PFSK-1 (cell line): ENCODE measurements at regions not wholly inside any gene's neighbourhood (a gene's known extent, or its start where the extent isn't known, plus 50 kb on each side); places are given as distances from the start of the nearest gene placed in this dataset.

Experiments used
- FOXP2 ChIP-seq: optimal IDR thresholded peaks from 2 replicates; pipeline ENCODE3; 2011; ENCODE audit warnings: borderline replicate concordance, control low read depth, inconsistent platforms; ENCODE audit not compliant: insufficient read depth; ENCODE audit errors: extremely low read length, extremely low read depth
- POLR2AphosphoS5 ChIP-seq: IDR thresholded peaks from 2 replicates; pipeline ENCODE4 v1.6.1; 2012; ENCODE audit warnings: low read depth, mild to moderate bottlenecking, control low read depth, low read length, moderate library complexity
- SIN3A ChIP-seq: IDR thresholded peaks from 2 replicates; pipeline ENCODE4 v1.6.1; 2012; ENCODE audit warnings: mild to moderate bottlenecking, low read length, moderate library complexity, borderline replicate concordance; ENCODE audit not compliant: insufficient read depth
- TAF1 ChIP-seq: IDR thresholded peaks from 2 replicates; pipeline ENCODE4 v1.6.1; 2012; ENCODE audit warnings: low read length, control low read depth, borderline replicate concordance; ENCODE audit not compliant: insufficient read depth
- TF ChIP-seq, protein P1 (sequence below), 2 experiments: IDR thresholded peaks; 2 replicates each; pipeline versions ENCODE4 v1.6.1 to v1.8.0; 2011 to 2012; ENCODE audit warnings: low read depth in 2 of 2, low read length in 2 of 2, control low read depth in 1 of 2, inconsistent platforms in 1 of 2, mild to moderate bottlenecking in 1 of 2, moderate library complexity in 1 of 2; ENCODE audit not compliant: insufficient read depth in 1 of 2

DNA sequence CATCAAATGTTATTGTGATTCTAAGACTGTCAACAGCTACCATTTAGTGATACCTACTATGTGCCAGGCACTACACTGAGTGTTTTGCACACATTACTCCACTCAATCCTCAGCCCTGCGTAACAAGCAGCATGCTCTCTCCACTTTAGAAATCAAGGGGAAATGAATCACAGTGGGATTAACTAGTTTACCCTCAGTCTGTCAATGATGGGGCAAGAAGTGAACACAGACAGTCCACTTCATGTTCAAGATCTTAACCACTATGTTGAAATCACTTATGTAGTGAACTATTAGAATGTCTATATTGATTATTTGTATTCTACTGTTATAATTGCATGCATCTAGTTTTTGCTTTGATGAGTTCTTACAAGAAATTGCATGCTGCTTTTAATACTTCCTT, 165.3 kb downstream of the LTN1 start:
- TF ChIP-seq SIN3A: no peak
- no peak for TF ChIP-seq FOXP2
- TF ChIP-seq TAF1: no peak
- TF ChIP-seq POLR2AphosphoS5: no peak
- TF ChIP-seq, protein P1, sequence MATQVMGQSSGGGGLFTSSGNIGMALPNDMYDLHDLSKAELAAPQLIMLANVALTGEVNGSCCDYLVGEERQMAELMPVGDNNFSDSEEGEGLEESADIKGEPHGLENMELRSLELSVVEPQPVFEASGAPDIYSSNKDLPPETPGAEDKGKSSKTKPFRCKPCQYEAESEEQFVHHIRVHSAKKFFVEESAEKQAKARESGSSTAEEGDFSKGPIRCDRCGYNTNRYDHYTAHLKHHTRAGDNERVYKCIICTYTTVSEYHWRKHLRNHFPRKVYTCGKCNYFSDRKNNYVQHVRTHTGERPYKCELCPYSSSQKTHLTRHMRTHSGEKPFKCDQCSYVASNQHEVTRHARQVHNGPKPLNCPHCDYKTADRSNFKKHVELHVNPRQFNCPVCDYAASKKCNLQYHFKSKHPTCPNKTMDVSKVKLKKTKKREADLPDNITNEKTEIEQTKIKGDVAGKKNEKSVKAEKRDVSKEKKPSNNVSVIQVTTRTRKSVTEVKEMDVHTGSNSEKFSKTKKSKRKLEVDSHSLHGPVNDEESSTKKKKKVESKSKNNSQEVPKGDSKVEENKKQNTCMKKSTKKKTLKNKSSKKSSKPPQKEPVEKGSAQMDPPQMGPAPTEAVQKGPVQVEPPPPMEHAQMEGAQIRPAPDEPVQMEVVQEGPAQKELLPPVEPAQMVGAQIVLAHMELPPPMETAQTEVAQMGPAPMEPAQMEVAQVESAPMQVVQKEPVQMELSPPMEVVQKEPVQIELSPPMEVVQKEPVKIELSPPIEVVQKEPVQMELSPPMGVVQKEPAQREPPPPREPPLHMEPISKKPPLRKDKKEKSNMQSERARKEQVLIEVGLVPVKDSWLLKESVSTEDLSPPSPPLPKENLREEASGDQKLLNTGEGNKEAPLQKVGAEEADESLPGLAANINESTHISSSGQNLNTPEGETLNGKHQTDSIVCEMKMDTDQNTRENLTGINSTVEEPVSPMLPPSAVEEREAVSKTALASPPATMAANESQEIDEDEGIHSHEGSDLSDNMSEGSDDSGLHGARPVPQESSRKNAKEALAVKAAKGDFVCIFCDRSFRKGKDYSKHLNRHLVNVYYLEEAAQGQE (IDR thresholded peaks at IDR 0.05; ENCODE audit: insufficient read depth in 1 of 2, low read depth in 2 of 2, low read length in 2 of 2): no peak

DNA sequence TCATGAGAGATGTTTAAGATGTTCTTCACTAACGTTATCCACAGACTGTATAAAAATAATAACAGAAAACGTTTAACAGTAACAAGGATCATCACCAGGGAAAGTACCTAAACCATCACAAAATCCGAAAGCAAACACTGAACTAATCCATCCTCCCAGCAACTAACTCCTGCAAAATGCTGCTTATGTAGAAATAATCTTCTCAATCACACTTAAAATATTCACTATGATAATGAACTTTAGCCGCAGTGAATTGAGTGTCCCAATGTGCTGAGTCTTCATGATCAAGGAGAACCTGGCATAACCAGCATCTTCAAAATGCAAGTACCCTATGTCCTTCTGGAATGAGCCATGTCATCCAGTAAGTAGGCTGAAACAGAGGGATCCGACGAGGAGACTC, 166.1 kb downstream of the LTN1 start:
- TF ChIP-seq, protein P1 (IDR thresholded peaks at IDR 0.05; ENCODE audit: insufficient read depth in 1 of 2, low read depth in 2 of 2, low read length in 2 of 2): no peak
- TF ChIP-seq TAF1: no peak
- TF ChIP-seq POLR2AphosphoS5: no peak
- no peak for TF ChIP-seq FOXP2
- TF ChIP-seq SIN3A: no peak

DNA sequence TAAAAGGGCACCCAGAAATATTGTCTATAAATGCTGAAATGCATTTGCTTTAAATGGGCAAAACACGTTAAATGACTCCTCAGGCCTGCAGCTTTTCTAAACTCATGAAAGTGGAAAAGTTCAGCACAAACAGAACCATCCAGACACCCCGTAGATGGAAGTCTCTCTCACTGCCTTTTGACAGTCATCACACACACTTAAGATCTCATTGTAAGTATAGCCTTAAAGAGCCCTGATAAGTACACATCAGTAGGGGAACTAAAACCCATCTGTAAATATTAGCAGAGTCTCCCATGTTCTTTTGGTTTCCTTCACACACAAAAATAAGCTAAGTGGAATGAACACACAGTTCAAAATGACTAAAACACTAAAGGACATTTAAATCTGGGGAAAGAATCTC, 166.7 kb downstream of the LTN1 start:
- TF ChIP-seq TAF1 (no peak), FOXP2 (no peak)
- TF ChIP-seq, protein P1 (IDR thresholded peaks at IDR 0.05; ENCODE audit: insufficient read depth in 1 of 2, low read depth in 2 of 2, low read length in 2 of 2): no peak

DNA sequence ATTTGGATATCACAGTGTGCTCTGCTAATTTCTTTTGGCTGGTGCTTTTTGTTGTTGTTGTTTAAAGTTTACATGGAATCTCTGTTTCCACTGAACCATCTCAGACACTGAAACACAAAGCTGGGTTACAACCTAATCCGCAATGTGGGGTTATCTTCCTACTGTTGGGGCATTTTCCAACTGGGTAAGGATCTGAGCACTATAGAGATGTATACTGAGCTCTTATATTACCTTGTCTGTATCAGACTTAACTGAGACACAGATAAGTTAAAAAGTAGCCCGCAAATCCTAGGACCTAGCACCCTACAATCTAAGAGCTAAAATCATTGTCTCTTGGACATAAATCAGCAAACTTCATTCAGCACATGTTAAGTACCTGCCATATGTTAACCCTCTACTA, 169.2 kb downstream of the LTN1 start:
- TF ChIP-seq, protein P1 (IDR thresholded peaks at IDR 0.05; ENCODE audit: insufficient read depth in 1 of 2, low read depth in 2 of 2, low read length in 2 of 2): no peak
- TF ChIP-seq SIN3A (no peak), POLR2AphosphoS5 (no peak), TAF1 (no peak), FOXP2 (no peak)
